Stimulated activated CD8-positive, alpha-beta memory T cell treated with anti-CD3 and anti-CD28 coated beads, Interleukin-4, amount 100 ng/mL, for 48 hours (primary cell): ENCODE measurements at regions not wholly inside any gene's neighbourhood (a gene's known extent, or its start where the extent isn't known, plus 50 kb on each side); places are given as distances from the start of the nearest gene placed in this dataset.
"Not testable (repeated sequence)": the region's sequence is repeated elsewhere in the genome, so short reads cannot be mapped to it uniquely, and the experiment has no call there.

Source experiments
- DNase-seq: peaks from one replicate; pipeline ENCODE4 v3.0.0-alpha.2; 2020

GRCh38 chr18:39149211-39149806 lies 1583.7 kb upstream of the CELF4 start:
- no peak for DNase-seq

- DNase-seq, result no peak
Observed at GRCh38 chr18:39134255-39134654, 1568.7 kb upstream of the CELF4 start.

GRCh38 chr18:39127538-39127937 lies 1561.9 kb upstream of the CELF4 start:
- not testable (repeated sequence) for DNase-seq

GRCh38 chr18:39113790-39114189 lies 1548.2 kb upstream of the CELF4 start:
- no peak for DNase-seq

- DNase-seq, result no peak
Observed at GRCh38 chr18:39105104-39105503, 1539.5 kb upstream of the CELF4 start.

GRCh38 chr18:39072970-39073369 lies 1507.4 kb upstream of the CELF4 start:
- DNase-seq, result no peak

- DNase-seq, result no peak
Observed at GRCh38 chr18:39062426-39062825, 1496.8 kb upstream of the CELF4 start.

- DNase-seq, result no peak
Observed at GRCh38 chr18:39058386-39059000, 1492.9 kb upstream of the CELF4 start.

- DNase-seq, result no peak
Observed at GRCh38 chr18:39057423-39058064, 1491.9 kb upstream of the CELF4 start.

- no peak for DNase-seq
Observed at GRCh38 chr18:39053571-39053970, 1488.0 kb upstream of the CELF4 start.

GRCh38 chr18:39051013-39051412 lies 1485.4 kb upstream of the CELF4 start:
- DNase-seq, result no peak

GRCh38 chr18:39039813-39040212 lies 1474.2 kb upstream of the CELF4 start:
- no peak for DNase-seq

- DNase-seq, result no peak
Observed at GRCh38 chr18:39037925-39038324, 1472.3 kb upstream of the CELF4 start.

GRCh38 chr18:39033312-39033711 lies 1467.7 kb upstream of the CELF4 start:
- no peak for DNase-seq

GRCh38 chr18:39031647-39032046 lies 1466.0 kb upstream of the CELF4 start:
- no peak for DNase-seq

GRCh38 chr18:39030124-39030655 lies 1464.6 kb upstream of the CELF4 start:
- DNase-seq, result no peak

GRCh38 chr18:39025531-39025930 lies 1459.9 kb upstream of the CELF4 start:
- DNase-seq, result no peak

GRCh38 chr18:39019989-39020388 lies 1454.4 kb upstream of the CELF4 start:
- DNase-seq, result no peak

GRCh38 chr18:39007031-39007902 lies 1441.7 kb upstream of the CELF4 start:
- no peak for DNase-seq

- DNase-seq, result no peak
Observed at GRCh38 chr18:38996056-38996455, 1430.5 kb upstream of the CELF4 start.

GRCh38 chr18:38993342-38993741 lies 1427.7 kb upstream of the CELF4 start:
- DNase-seq, result no peak

GRCh38 chr18:38984968-38985367 lies 1419.4 kb upstream of the CELF4 start:
- DNase-seq, result no peak

- DNase-seq, result no peak
Observed at GRCh38 chr18:38982072-38982471, 1416.5 kb upstream of the CELF4 start.
